ENCODE measurements at regions not wholly inside any gene's neighbourhood (a gene's known extent, or its start where the extent isn't known, plus 50 kb on each side); places are given as distances from the start of the nearest gene placed in this dataset.

GRCh38 chr9:38337181-38337580 is 55.3 kb upstream of the ALDH1B1 start:
- no peak for TF ChIP-seq CTCF (conservative IDR thresholded peaks at IDR 0.05; ENCODE audit: low read length)
- no peak for TF ChIP-seq EZH2phosphoT487 (IDR thresholded peaks at IDR 0.05; ENCODE audit: borderline replicate concordance)

All from Loucy (cell line).